Keratinocyte (primary cell): ENCODE measurements at regions not wholly inside any gene's neighbourhood (a gene's known extent, or its start where the extent isn't known, plus 50 kb on each side); places are given as distances from the start of the nearest gene placed in this dataset.

Experiments
- CTCF ChIP-seq, 3 experiments: IDR thresholded peaks in 1 of 3; conservative IDR thresholded peaks in 1 of 3; optimal IDR thresholded peaks in 1 of 3; 2 replicates in 2 of 3; 3 replicates in 1 of 3; pipeline versions ENCODE3 to v1.5.1; 2011; ENCODE audit warnings: low read length in 3 of 3, mild to moderate bottlenecking in 3 of 3, moderate library complexity in 2 of 3, control low read depth in 1 of 3, inconsistent platforms in 1 of 3; ENCODE audit not compliant: insufficient read depth in 2 of 3; ENCODE audit errors: extremely low read depth in 1 of 3
- EZH2 ChIP-seq: IDR thresholded peaks from one replicate; pipeline ENCODE4 v1.6.1; 2012; ENCODE audit warnings: inconsistent platforms, mild to moderate bottlenecking, low read length, moderate library complexity

DNA sequence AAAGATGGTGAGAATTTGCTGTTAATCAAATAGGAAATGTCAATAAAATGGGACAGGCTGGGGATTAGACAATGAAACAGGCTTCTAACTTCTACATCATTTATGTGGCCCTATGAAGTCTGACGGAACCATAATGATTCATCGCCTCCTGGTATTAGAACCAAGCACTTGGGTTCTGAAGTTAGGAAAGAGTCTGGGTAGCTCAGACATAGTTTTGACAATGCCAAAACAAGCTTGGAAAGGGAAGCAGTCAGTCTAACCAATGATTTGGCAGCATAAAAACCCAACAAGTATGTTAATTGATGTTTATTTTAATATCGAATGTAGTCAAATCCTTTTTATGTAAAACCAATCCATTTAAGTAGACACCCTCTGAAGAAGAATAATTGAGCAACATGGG lies 160.8 kb upstream of the RSPO3 start:
- TF ChIP-seq CTCF (optimal IDR thresholded peaks at IDR 0.05 in 1 of 3, IDR thresholded peaks at IDR 0.05 in 1 of 3, conservative IDR thresholded peaks at IDR 0.05 in 1 of 3; ENCODE audit: extremely low read depth in 1 of 3, insufficient read depth in 2 of 3, low read length in 3 of 3), result no peak
- TF ChIP-seq EZH2, result no peak
